HG02798 (cell line): ENCODE measurements at regions not wholly inside any gene's neighbourhood (a gene's known extent, or its start where the extent isn't known, plus 50 kb on each side); places are given as distances from the start of the nearest gene placed in this dataset.
"Not testable (repeated sequence)": the region's sequence is repeated elsewhere in the genome, so short reads cannot be mapped to it uniquely, and the experiment has no call there.

Source experiments
- ATAC-seq: cut with Tn5 transposase; IDR thresholded peaks from one replicate; pipeline ENCODE4 v1.9.1; 2021; ENCODE audit warnings: mild to moderate bottlenecking; ENCODE audit not compliant: unreplicated experiment, poor library complexity

DNA sequence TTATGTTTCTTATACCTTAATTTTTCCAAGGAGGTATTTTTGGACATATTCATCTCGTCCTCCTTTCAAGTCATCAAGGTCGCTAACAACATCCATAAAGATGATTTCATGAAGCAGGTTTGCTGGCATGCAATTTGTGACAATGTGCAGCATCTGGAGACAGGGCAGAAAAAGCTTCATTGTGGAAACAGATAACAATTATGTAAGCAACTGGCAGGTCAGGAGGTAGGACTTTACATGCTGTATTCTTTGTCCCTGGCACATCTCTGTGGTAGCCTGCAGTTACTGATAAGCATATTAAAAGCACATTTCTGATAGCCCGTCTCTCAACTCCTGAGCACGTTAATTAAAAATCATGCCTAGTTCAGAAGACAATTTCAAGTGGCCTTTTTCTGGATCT is 156.8 kb downstream of the LEPR start:
- no peak for ATAC-seq

DNA sequence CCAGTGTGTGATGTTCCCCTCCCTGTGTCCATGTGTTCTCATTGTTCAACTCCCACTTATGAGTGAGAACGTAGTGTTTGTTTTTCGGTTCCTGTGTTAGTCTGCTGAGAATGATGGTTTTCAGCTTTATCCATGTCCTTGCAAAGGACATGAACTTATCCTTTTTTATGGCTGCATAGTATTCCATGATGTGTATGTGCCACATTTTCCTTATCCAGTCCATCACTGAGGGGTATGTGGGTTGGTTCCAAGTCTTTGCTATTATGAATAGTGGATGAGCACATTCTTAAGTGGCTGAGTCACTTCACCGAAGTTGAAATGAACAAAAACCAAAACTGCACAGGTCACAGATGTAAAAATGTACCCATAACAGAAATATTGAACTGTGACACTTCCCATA is 157.5 kb downstream of the LEPR start:
- ATAC-seq: not testable (repeated sequence)

DNA sequence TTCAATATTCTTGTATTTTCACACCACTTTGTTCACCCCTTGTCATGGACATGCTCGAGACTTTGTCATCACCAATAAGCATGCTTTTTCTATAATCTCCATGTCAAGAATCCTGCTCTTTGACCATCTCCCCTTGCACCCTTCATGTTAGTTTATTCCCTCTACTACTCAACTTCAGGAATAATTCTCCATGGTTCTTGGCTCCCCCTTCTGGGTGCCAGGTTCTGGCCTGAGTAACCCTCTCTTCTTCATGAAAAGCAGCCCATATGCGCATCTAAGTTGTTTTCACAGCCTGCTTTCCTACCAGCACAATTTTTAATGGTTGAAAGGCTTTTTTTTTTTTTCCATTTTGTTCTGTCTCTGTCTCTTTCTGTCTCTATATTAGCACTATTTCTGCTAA is 160.7 kb downstream of the LEPR start:
- no peak for ATAC-seq

DNA sequence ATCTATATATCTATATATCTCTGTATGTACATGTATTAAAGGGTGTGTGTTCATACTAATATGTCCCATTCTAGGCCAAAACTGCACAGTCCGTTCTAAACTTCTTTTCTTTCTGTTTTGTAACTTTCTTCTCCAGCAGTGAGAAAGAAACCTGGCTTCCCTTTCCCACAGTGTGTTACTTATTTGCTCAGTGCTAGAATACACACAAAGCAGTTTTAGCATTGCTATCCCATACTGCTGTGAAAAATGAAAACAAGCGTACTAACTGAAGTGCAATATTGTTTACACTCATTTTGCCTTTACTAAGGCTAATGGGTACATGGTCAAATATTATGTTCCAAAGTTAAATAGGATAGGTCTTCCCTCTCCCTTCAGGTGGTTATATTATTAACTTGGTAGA is 163.9 kb downstream of the LEPR start:
- ATAC-seq: no peak

DNA sequence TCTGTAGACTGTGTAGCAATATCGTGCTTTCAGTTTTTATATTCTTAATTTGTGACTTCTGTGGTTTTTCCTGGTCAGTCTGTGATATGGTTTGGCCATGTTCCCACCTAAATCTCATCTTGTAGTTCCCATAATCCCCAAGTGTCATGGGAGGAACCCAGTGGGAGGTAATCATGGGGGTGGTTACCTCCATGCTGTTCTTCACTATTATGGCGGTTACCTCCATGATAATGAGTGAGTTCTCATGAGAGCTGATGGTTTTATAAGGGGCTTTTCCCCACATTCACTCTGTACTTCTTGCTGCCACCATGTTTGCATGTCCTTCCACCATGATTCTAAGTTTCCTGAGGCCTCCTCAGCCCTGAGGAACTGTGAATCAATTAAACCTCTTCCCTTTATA is 169.8 kb downstream of the LEPR start:
- ATAC-seq: no peak

DNA sequence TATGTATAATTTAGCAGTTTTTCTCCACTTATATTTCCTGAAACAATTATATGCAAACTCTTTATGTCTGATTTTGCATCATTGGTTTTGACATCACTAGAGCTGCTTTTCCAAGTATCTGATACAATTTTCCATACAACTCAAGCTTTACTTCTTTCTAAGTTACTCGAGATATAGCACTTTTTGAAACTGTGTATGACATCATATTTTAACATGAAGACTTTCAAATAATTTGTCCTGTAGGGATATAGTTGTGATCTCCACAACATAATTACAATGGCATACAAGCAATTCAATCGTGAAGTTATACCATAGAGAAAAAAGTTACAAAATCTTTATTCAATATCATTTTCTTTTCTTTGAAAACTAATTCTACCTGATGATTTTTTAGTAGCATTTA is 173.0 kb downstream of the LEPR start:
- ATAC-seq: no peak

DNA sequence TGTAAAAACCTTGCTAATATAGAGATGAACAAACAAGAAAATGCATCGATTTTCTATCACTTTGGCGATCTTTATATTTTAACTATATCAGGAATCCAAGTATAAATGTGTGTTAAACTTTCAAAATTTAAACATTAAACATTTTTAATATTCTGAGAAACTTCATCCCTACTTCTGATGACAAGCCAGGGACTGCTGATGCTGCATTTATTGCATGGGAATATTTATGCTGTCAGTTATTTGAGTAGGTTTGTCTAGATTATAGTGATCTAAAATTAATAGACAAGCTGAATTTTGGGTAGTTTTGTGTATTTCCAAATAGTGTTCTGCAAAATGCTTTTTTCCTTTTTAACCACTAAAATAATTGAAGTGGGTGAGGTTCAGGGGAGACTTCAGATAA is 175.3 kb downstream of the LEPR start:
- no peak for ATAC-seq

DNA sequence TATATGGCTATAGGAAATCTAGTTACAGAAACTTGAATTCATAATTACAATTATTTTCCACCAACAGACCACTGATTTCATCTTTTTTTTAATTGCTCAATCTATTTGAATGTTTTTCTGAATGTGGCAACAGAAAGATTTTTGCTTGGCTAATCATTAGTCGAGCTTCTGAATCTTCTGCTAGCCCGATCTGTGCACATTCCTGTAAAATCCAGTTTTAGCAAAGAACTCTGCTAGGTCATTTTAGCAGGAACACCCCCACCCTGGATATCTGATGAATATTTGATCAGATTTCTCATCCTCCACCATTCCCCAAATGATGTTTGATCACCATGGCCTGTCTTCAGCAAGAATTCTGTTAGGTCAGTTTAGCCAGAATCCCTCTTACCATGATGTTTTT is 176.3 kb downstream of the LEPR start:
- ATAC-seq: no peak

DNA sequence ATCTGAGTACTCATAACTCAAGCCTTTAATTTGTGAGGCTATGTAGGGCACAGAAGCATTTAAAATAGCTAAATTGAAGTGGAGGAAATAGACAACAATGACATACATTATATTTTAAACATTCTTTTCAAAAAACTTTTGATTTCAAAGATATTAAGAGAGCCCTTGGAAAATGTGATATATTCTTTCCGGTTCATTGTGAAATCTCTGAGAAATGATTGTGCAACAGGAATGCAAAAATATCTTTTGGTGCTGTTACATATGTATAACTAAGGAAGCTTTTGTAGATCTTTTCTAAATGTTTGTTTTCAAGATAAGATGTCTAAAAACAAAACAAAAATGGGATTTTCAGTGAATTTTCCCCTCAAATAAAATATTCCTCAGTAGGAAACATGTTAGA is 185.2 kb downstream of the LEPR start:
- ATAC-seq: no peak

DNA sequence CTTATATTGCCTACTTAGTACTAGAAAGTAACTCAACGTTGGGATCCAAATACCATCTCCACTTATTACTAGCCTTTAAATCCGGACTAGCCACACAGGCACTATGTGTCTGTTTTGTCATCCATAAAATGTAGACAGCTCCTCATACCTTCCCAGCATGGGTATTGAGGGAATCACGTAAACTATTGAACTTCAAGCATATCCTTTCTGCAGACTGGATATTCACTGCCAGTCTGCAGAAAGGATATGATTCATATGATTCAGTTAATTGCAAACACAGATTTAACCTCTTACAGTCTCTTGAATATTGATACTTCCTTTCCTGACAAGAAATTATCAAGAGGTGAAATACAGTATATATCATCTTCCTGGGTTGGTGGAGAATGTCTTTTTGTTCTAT is 186.0 kb downstream of the LEPR start:
- no peak for ATAC-seq

DNA sequence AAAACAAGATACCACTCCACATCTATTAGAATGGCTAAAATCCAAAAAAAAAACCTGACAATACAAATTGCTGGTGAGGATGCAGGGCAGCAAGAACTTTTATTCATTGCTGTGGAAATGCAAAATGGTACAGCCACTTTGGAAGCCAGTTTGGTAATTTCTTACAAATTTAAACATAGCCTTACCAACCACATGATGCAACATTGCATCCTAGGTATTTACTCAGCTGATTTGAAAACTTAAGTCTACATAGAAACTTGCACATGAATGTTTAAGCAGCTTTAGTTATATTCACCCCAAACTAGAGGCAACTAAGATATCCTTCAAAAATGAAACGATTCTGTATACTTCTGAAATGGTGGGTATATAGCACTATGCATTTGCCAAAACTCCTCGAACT is 178.8 kb upstream of the PDE4B start:
- ATAC-seq: no peak

DNA sequence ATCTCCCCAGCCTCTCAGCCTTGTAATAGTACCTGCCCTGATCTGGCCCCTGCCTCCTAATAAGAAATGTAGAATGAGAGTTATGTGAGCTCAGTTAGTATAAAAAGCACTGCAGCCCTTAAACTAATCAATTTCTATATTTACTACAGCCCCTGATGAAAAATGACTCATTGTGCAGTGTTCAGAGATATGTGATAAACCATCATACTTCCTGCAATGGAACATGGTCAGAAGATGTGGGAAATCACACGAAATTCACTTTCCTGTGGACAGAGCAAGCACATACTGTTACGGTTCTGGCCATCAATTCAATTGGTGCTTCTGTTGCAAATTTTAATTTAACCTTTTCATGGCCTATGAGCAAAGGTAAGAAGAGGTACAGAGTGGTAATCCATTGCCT is 176.8 kb upstream of the PDE4B start:
- no peak for ATAC-seq

DNA sequence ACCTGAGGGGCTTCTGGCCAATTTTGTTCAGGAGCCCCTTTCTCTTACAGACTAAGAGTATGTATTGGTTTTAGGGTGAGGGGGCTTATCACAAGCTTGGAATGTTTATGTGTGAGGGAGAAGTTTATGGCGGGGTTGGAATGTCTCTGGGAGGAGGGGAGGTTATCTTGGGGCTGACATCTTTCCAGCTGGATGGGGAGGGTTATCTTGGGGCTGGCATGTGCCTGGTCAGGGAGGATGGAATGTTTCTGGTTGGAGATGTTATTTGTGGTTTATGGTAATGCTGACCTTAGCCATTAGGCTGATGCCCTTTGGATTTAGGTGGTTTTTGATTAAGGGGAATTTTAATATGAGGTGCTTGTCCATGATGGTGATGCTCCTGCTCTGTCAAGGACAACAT is 171.0 kb upstream of the PDE4B start:
- not testable (repeated sequence) for ATAC-seq

DNA sequence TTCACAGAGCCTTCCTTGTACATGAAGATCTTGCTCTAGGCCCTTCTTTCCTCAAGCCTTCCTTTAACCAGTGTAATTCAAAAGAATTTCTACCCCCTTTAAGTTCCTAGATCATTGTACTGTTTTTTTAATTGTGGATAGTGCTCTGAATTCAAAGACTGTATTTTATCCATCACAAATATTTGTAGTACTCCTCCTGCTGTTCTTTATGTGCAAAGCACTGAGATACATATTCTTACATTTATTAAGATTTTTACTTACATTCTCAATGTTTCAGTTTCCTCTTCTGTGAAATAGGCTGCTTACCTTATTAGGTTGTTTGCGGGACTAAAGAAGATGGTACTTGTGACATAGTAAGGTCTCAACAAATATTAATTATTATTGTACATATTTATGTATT is 168.8 kb upstream of the PDE4B start:
- ATAC-seq: no peak

DNA sequence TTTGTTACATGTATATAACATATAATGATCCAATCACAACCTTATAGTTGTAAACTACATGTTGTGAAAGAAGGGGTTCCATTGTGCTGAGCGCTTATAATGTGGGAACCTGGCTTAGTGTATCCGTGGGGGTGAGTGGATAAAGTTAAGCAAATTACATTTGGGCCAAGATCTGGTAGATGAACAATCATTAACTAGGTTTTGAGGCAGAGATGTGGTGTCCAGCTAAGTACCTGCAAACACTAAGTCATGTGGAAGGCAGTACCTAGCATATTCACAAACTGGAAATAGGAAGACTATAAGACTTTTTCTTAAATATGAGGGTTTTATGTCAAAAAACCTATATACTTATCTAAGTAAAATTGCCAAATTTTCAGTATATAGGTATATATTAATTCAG is 167.2 kb upstream of the PDE4B start:
- ATAC-seq: no peak

DNA sequence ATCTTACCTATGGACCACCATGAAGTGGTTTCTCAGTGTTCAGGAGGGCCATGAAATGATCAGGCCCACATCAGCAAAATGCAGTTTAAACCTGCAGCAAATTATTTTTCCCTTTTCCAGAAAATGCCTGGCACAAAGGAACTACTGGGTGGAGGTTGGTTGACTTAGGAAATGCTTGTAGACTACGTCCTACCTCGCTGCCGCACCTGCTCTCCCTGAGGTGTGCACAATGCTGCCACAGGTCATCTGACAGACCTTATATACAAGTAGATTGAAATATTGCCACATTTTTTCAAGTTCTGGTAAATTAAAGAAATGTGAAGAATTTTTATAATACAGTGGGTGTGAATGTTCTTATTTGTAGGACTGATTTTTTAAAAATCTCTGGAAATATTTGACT is 166.7 kb upstream of the PDE4B start:
- no peak for ATAC-seq

DNA sequence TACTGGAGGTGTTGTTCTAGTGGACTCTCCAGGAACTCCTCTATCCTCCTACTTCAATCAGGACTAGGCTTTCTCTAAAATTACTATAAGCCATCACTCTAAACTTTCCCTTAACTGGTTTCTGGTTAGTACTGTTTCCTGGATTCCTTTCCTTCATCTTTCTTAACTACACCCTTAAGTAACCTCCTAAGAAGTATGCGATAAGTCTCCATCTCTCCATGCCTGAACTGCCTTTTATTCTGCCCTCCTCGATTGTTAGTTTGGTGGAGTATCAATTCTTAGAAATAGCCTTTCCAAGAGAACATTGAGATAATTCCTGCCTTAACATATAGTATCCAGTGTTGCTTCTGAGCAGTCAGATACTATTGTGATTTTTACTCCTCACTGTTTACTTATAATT is 162.9 kb upstream of the PDE4B start:
- ATAC-seq: no peak

DNA sequence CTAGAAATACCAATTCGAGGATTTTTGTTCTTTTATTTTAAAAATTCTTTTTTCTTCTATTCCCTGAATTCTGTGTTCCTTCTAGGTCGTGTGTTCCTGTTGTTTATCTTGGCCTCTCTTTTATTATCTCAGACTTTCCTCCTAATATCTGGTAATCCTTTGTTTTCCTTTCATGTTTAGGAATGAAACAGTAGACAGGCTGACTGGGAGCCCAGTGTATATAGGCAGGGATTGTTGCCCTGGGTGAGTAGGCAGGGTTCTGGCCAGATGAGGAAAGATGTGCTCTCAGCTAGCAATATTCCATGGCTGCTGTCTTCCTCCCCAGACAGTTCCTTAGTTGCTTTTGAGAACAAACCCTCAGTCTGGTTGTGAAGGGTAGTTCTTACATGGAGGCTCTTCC is 161.8 kb upstream of the PDE4B start:
- ATAC-seq: no peak

DNA sequence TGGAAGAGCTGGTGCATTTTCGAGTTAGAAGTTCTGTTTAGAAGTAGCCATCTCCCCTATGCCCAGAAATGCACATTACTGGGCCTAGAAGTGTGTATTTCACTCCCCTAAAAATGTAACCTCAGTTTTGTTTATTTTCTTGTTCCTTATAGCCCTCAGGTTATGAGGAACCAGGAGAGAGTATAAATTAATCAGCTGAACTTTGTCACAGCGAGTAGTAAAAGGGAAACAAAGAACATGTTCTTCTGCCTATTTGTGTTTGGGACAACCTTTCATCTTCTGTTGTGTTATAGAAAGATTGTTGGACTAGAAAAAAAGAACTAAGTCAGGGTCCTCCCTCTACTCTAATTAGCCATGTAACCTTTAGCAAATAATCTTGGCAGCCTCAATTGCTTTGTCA is 160.5 kb upstream of the PDE4B start:
- no peak for ATAC-seq

DNA sequence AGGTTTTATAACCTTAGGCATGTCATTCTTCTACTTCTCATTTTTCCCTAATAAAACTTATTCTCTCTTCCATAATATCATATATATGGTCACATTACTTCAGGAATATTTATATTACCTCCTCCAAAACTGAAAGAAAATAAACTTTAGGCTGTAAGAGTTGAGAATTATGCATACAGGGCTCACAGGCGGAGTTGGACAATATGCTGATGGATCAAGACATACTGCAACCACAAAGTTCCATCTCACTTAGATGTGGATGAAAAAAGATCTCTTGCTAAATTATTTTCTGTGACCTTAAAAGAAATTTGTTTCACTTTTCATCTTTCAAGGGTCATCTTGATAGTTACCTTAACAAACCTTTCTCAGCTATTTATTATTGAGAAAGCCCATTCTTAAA is 152.6 kb upstream of the PDE4B start:
- ATAC-seq: no peak

DNA sequence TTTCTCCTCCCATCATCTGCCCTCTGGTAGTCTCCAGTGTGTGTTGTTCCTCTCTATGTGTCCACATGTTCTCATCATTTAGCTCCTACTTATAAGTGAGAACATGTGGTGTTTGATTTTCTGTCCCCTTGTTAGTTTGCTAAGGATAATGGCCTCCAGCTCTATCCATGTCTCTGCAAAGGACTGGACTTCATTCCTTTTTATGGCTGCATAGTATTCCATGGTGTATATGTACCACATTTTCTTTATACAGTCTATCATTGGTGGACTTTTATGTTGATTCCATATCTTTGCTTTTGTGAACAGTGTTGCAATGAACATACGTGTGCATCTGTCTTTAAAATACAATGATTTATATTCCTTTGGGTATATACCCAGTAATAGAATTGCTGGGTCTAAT is 143.5 kb upstream of the PDE4B start:
- ATAC-seq: not testable (repeated sequence)

DNA sequence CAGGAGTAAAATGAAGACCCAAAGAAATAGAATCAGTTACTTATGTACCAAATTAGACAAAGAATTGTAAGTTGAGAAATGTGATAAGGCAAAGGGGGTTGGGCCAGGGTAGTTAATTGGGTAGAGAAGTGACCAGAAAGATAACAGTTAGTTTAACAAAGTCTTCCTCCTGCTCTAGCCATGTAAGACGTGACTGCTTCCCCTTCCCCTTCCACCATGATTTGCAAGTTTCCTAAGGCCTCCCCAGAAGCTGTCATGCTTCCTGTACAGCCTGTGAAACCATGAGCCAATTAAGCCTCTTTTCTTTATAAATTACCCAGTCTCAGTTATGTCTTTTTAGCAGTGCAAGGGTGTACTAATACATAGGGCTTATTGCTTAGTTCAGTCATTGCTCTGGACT is 142.0 kb upstream of the PDE4B start:
- ATAC-seq: no peak

DNA sequence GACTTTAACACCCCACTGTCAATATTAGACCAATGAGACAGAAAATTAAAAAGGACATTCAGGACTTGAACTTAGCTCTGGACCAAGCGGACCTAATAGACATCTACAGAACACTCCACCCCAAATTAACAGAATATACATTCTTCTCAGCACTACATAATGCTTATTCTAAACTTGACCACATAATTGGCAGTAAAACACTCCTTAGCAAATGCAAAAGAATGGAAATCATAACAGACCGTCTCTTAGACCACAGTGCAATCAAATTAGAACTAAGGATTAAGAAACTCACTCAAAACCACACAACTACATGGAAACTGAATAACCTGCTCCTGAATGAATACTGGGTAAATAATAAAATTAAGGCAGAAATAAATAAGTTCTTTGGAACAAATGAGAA is 138.2 kb upstream of the PDE4B start:
- ATAC-seq: not testable (repeated sequence)
